ENCODE measurements at regions not wholly inside any gene's neighbourhood (a gene's known extent, or its start where the extent isn't known, plus 50 kb on each side); places are given as distances from the start of the nearest gene placed in this dataset.

DNA sequence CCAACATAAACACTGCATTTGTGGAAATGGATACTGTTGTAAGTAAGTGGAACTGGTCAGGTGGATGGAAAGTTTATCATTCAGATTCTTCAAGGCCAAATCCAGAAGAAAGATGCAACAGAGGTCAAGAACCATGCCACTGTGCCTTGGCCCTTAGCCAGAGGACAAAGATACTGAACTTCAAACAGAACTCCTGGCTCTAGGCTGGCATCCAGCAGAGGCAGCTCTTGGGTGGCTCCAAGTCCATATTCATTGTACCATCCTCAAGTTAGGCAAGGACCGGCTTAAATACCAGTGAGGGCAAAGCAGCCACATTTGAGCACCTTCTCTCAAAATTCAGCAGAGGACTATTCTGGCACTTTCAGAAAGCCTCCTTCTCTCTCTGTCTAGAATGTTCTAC, 53.2 kb downstream of the DNAAF9 start:
- Mint-ChIP-seq H3K4me3 (no peak overlapping the region), H3K4me1 (no peaks in the 10 kb centered on the region), H3K36me3 (ENCODE audit: low read depth) (no peaks in the 10 kb centered on the region), H3K9me3 (no peaks in the 10 kb centered on the region), H3K27ac (no peak overlapping the region), H3K27me3 (no peaks in the 10 kb centered on the region)
- POLR2A ChIA-PET: no interaction called here
- no peak for DNase-seq
- CTCF ChIA-PET: no interaction called here

DNA sequence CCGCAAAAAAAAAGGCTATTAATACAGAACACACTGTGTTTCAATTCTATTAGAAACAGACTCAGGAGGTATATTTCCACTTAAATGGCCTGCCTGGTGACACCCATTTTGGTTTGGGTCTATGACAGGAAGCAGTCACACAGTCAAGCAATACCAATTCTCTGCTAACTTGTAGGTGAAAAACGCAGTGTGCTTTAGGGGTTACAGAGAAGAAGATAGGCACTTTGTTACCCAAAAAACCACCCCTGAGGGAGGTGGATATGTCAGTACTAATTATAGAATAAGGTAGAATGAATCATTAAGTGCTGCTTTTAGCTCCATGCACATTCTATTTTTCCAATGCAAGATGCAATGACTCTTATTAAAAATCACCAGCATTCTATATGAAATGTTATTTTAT, 53.8 kb downstream of the DNAAF9 start:
- no peaks in the 10 kb centered on the region for H3K4me1 Mint-ChIP-seq
- no peak overlapping the region for H3K4me3 Mint-ChIP-seq
- no peak overlapping the region for H3K27ac Mint-ChIP-seq
- H3K9me3 Mint-ChIP-seq: no peaks in the 10 kb centered on the region
- DNase-seq: no peak
- CTCF ChIA-PET: no interaction called here
- no peaks in the 10 kb centered on the region for H3K36me3 Mint-ChIP-seq (ENCODE audit: low read depth)
- POLR2A ChIA-PET: no interaction called here
- no peaks in the 10 kb centered on the region for H3K27me3 Mint-ChIP-seq

DNA sequence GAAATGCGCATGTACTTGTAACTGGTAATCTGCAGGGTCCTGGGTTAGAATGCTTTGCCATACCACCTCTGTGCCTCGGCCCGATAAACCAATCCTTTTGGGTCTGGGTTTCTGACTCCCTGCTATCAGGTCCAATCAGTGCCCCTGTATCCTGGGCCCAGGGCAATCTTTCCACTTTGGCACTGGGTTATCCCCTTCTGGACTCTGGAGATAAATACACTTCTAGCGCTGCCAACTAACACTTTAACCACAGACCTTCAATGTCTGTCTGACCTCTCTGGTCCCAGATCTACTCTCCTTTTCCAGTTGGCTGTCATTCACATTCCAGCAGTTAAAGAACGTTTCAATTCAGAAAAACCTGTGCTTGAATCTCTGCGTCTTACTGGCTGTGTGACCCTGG, 55.3 kb downstream of the DNAAF9 start:
- H3K27me3 Mint-ChIP-seq: no peaks in the 10 kb centered on the region
- H3K4me3 Mint-ChIP-seq: no peak overlapping the region
- H3K27ac Mint-ChIP-seq: no peak overlapping the region
- CTCF ChIA-PET: no interaction called here
- H3K9me3 Mint-ChIP-seq: no peaks in the 10 kb centered on the region
- no peaks in the 10 kb centered on the region for H3K4me1 Mint-ChIP-seq
- POLR2A ChIA-PET: no interaction called here
- DNase-seq: no peak
- H3K36me3 Mint-ChIP-seq (ENCODE audit: low read depth): no peaks in the 10 kb centered on the region

DNA sequence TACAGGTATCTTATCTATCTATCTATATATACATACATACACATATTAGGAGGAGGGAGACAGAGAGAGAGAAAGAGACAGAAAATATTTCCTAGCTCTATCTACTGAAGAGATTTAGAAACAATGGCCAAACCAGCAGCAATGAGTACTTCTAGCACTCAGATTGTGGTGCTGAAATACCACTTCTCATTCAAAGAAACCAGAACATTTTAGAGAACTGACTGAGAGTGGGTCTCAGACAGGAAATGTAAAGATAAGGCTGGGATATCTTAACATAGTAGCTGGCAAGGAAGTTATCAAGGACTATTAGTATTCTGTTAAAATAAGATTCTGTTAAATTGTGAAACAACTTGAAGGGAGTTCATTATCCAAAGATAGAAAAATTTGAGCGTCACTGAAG, 57.0 kb downstream of the DNAAF9 start:
- Mint-ChIP-seq H3K36me3 (ENCODE audit: low read depth) (no peaks in the 10 kb centered on the region), H3K27me3 (no peaks in the 10 kb centered on the region)

DNA sequence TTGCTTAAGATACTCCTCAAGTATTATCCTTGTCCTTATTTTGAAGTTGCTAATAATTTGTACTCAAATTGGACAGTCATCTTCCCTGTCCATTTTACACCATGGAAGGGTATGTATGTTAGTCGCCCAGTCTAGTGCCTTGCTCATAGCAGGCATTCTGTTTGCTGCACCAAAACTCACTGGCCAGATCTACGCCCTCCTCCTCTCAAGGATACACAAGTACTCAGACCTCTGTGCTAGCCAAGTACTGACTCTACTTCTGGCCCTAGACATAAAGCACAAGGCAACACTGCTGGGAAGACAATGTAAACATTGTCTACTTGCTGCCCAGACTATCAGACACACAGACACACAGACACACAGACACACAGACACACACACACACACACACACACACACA, 57.7 kb downstream of the DNAAF9 start:
- Mint-ChIP-seq H3K27ac (no peak overlapping the region), H3K27me3 (no peaks in the 10 kb centered on the region), H3K9me3 (no peaks in the 10 kb centered on the region), H3K36me3 (ENCODE audit: low read depth) (no peaks in the 10 kb centered on the region), H3K4me1 (no peaks in the 10 kb centered on the region), H3K4me3 (no peak overlapping the region)
- POLR2A ChIA-PET: no interaction called here
- DNase-seq: no peak
- CTCF ChIA-PET: no interaction called here

More for the DNA sequence above, 57.0 kb downstream of the DNAAF9 start:
- DNase-seq: no peak
- Mint-ChIP-seq H3K4me3 (no peak overlapping the region), H3K9me3 (no peaks in the 10 kb centered on the region), H3K4me1 (no peaks in the 10 kb centered on the region), H3K27ac (no peak overlapping the region)
- ChIA-PET CTCF (interaction anchor here (1.0 kb wide), 2 partner anchors 22 to 106 kb away, joined by 3 read pairs; no protein-coding TSS in a partner anchor), POLR2A (no interaction called here)

DNA sequence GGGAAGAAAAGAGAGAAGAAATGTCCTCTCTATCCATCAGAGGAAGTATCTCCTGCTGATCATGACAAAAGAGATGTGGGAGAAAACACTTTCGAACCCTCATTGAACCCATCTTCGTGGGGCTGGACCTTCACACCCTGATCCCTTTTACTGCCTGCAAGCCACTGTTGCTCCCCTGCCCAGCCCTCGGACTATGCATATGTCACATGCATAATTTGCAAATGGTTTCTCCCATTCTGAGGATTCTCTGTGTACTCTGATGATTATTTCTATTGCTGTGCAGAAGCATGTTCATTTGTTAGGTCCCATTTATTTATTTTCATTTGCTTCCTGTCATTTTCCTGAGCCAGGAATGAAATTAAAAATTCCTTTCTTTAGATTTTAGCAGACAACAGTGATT, 64.7 kb downstream of the DNAAF9 start:
- Mint-ChIP-seq H3K4me1 (no peaks in the 10 kb centered on the region), H3K36me3 (ENCODE audit: low read depth) (no peaks in the 10 kb centered on the region), H3K27me3 (no peaks in the 10 kb centered on the region), H3K9me3 (no peaks in the 10 kb centered on the region), H3K27ac (no peak overlapping the region), H3K4me3 (no peak overlapping the region)
- ChIA-PET CTCF (interaction anchor here (1.0 kb wide), 1 partner anchor 29 kb away, joined by 3 read pairs; no protein-coding TSS in a partner anchor), POLR2A (no interaction called here)
- no peak for DNase-seq

DNA sequence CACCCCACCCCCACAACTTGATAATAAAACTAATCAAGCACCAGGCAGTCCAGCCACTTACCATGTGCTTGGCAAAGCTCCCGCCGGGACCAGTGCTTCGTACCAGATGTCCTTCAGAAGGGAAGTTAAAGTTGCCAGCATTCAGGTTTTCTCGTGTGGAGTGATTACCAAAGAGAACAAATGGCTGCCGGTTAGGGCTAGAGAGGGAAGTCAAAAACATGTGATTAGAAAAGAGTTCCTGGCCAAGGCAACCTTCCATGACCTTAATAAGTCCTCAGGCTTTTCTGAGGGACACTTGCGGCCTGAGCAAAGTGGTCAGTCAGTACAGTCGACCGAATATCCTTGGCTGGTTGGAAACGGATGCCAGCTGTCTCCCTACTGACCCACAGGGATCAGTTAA, 67.0 kb downstream of the DNAAF9 start:
- ChIA-PET CTCF (no interaction called here), POLR2A (no interaction called here)
- no peak overlapping the region for H3K27ac Mint-ChIP-seq
- H3K27me3 Mint-ChIP-seq: no peaks in the 10 kb centered on the region
- H3K4me3 Mint-ChIP-seq: no peak overlapping the region
- H3K9me3 Mint-ChIP-seq: no peaks in the 10 kb centered on the region
- H3K4me1 Mint-ChIP-seq: no peaks in the 10 kb centered on the region
- no peaks in the 10 kb centered on the region for H3K36me3 Mint-ChIP-seq (ENCODE audit: low read depth)
- DNase-seq: no peak

DNA sequence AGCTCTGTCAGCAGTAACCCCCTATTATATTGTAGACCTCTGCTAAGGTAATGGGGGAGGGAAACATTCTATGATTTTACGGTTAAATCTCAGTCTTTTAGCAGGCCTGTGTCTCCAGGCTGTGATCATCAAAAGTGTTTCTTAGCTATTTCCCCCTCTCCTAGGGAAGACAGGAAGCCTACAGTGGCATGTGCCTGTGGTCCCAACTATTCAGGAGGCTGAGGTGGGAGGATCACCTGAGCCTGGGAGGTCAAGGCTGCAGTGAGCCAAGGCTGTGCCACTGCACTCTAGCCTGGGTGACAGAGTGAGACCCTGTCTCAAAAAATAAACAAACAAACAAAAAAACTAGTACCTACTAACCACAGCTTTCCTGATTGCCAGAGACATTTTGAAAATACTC, 67.9 kb downstream of the DNAAF9 start:
- Mint-ChIP-seq H3K27ac (no peak overlapping the region), H3K4me3 (no peak overlapping the region), H3K4me1 (no peaks in the 10 kb centered on the region), H3K9me3 (no peaks in the 10 kb centered on the region), H3K27me3 (no peaks in the 10 kb centered on the region), H3K36me3 (ENCODE audit: low read depth) (no peaks in the 10 kb centered on the region)
- no peak for DNase-seq
- ChIA-PET CTCF (no interaction called here), POLR2A (no interaction called here)

DNA sequence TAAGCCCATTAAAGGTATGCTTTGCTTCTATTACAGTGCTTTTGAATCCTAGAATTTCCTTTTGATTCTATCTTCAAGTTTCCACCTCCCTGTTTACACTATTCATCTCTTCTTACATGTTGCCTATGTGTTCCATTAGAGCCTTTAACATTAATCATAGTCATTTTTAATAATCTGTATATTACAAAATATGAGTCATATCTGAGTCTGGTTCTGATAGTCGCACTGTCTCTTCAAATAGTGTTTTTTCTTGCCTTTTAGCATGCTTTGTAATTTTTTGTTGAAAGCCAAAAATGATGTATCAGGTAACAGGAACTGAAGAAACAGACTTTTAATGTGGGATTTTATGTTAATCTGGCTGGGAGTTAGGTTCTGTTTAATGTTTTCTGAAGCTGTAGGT, 68.4 kb downstream of the DNAAF9 start:
- no peaks in the 10 kb centered on the region for H3K27me3 Mint-ChIP-seq
- DNase-seq: no peak
- ChIA-PET POLR2A (no interaction called here), CTCF (interaction anchor here (0.8 kb wide), 1 partner anchor 49 kb away, joined by 3 read pairs; no protein-coding TSS in a partner anchor)
- H3K4me3 Mint-ChIP-seq: no peak overlapping the region
- no peaks in the 10 kb centered on the region for H3K4me1 Mint-ChIP-seq
- H3K27ac Mint-ChIP-seq: no peak overlapping the region
- no peaks in the 10 kb centered on the region for H3K36me3 Mint-ChIP-seq (ENCODE audit: low read depth)
- no peaks in the 10 kb centered on the region for H3K9me3 Mint-ChIP-seq

DNA sequence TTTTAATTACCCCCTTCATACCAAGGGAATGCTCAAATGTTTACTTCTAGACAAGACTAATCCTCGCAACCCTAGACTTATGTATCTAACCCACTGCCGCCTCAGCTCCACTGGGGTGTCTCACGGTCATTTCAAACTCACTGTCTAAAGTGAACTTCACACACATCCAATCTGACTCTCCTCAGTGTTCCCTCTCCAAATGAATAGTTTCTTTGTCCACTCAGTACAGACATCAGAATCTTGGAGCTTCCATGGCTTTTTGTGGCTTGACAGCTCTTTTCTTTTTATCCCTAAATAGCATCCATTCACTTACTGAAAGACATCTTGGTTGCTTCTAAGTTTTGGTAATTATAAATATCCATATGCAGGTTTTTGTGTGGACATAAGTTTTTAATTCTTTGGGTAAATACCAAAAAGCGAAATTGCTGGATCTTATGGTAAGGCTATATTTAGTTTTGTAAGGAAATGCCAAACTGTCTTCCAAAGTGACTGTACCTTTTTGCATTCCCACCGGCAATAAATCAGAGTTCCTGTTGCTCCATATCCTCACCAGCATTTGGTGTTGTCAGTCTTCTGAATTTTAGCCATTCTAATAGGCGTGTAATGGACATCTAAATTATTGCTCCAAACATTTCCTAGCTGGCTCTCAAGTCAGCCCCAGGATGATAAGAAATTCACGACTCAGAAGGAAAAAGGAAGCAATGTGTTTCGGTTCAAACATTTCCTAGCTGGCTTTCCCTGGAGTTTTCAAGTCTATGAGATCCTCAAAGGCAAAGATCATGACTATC, 73.1 kb downstream of the DNAAF9 start:
- Mint-ChIP-seq H3K36me3 (ENCODE audit: low read depth) (no peaks in the 10 kb centered on the region), H3K27me3 (no peaks in the 10 kb centered on the region), H3K4me1 (peaks cover 11% of the 10 kb centered on the region), H3K27ac (no peak overlapping the region), H3K4me3 (no peak overlapping the region), H3K9me3 (no peaks in the 10 kb centered on the region)
- DNase-seq: no peak
- POLR2A ChIA-PET: no interaction called here
- CTCF ChIA-PET: no interaction called here

DNA sequence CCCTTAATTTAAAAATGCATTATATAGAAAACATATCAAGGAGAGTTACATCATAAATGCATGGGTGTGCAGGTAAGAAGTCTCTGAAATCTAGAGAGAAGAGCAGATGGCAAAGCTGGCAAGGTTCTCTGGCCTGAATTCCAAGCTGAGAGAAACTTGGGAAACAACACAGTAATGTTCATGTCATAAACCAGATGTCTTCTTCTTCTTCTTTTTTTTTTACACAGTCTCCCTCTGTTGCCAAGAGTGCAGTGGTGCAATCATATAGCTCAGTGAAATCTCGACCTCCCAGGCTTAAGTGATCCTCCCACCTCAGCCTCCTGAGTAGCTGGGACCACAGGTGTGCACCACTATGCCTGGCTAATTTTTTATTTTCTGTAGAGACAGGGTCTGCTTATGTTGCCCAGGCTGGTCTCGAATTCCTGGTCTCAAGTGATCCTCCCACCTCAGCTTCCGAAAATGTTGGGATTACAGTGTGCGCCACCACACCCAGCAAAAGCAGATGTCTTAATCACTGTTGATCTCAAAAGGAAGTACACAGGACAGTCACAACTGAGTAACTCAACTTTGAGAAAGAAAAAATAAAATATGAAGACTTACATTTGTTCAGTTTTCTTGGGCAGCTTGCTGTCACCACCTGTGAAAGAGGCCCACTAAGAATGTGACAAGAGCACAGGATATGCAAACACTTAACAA, 77.3 kb downstream of the DNAAF9 start:
- Mint-ChIP-seq H3K9me3 (no peaks in the 10 kb centered on the region), H3K4me1 (peaks cover 31% of the 10 kb centered on the region), H3K27ac (peak overlapping the region; percentile 72), H3K4me3 (no peak overlapping the region), H3K36me3 (ENCODE audit: low read depth) (no peaks in the 10 kb centered on the region), H3K27me3 (no peaks in the 10 kb centered on the region)
- ChIA-PET CTCF (interaction anchor here (1.1 to 2.6 kb wide), 2 partner anchors 10 to 14 kb away, joined by 3 to 10 read pairs; no protein-coding TSS in a partner anchor), POLR2A (no interaction called here)
- DNase-seq: no peak

DNA sequence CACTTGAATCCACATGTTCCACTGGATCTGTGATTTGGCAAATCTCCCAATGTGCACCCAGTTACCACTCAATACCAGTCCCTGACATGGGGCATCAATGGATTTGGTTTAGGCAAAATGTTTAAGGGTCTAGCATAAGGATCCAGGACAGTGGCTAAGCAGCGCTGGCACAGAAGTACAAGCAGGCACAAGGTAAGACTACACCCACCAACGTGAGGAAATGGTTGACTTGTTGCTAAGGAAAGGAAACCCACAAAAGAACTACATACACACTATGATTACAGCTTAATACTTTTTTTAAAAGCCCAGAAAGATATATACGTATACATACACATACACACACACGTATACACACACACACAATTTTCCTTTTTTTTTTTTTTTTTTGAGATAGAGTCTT, 79.0 kb downstream of the DNAAF9 start:
- peak overlapping the region; percentile 75 for H3K27ac Mint-ChIP-seq
- peak overlapping the region; percentile 30 for H3K4me3 Mint-ChIP-seq
- no peaks in the 10 kb centered on the region for H3K27me3 Mint-ChIP-seq
- DNase-seq: peak; percentile 55
- CTCF ChIA-PET: interaction anchor here (2.6 kb wide), 1 partner anchor 12 kb away, joined by 10 read pairs; no protein-coding TSS in a partner anchor
- H3K4me1 Mint-ChIP-seq: peaks cover 34% of the 10 kb centered on the region
- H3K36me3 Mint-ChIP-seq (ENCODE audit: low read depth): no peaks in the 10 kb centered on the region
- H3K9me3 Mint-ChIP-seq: no peaks in the 10 kb centered on the region
- POLR2A ChIA-PET: no interaction called here

DNA sequence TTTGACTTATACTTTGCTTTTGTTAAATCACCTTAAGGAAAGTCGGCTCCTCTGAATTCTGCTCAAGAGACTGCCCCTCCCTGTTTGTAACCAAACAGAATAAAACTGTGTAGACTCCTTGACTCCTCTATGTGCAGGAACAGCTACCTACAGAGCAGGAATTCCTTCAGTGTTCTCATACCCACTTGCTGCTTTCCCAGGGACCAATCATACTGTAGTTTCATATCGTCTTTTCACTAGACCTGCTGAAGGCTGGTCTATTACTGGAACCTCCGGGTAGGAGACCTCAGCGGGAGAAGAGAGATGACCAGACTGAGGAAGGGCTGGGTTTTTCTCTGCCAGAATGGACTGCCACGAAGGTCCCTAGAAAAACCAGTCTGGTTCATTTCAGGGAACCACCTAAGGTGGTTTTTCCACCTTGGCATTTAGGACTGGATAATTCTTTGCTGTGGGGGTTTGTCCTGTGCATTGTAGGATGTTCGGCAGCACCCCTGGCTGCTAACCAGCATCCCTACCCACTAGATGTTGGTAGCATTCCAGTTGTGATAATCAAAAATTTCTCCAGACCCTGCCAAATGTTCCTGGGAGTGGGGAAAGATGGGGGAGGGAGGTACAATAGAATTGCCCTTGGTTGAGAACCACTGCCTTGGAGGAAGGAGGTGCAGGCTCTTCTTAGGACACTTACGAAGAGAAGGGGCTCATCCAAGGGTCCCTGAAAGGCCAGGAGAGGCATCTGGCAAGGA, 80.5 kb downstream of the DNAAF9 start:
- CTCF ChIA-PET: no interaction called here
- Mint-ChIP-seq H3K4me3 (no peak overlapping the region), H3K27ac (peak overlapping the region; percentile 77), H3K4me1 (peaks cover 37% of the 10 kb centered on the region), H3K27me3 (no peaks in the 10 kb centered on the region), H3K36me3 (ENCODE audit: low read depth) (no peaks in the 10 kb centered on the region), H3K9me3 (no peaks in the 10 kb centered on the region)
- no peak for DNase-seq
- POLR2A ChIA-PET: no interaction called here

Data from activated CD4-positive, alpha-beta T cell treated with anti-CD3 and anti-CD28 coated beads, Interleukin-2, amount 10 ng/mL, durations not matched to agents 7 days and 5 days (primary cell).